Endothelial cell (in vitro differentiated cells): ENCODE measurements at regions not wholly inside any gene's neighbourhood (a gene's known extent, or its start where the extent isn't known, plus 50 kb on each side); places are given as distances from the start of the nearest gene placed in this dataset.

Source experiments
- DNase-seq: peaks from one replicate; pipeline ENCODE4 v3.0.0; 2021; ENCODE audit warnings: low spot score
- H3K27ac Mint-ChIP-seq: one replicate; pipeline ENCODE4 v1.8.0; 2021; ENCODE audit warnings: mixed read lengths, inconsistent platforms; ENCODE audit not compliant: unreplicated experiment
- H3K27me3 Mint-ChIP-seq: one replicate; pipeline ENCODE4 v1.8.0; 2021; ENCODE audit warnings: mild to moderate bottlenecking, moderate library complexity, mixed read lengths, inconsistent platforms; ENCODE audit not compliant: unreplicated experiment
- H3K36me3 Mint-ChIP-seq: one replicate; pipeline ENCODE4 v1.8.0; 2021; ENCODE audit warnings: mild to moderate bottlenecking, low read depth, mixed read lengths, inconsistent platforms; ENCODE audit not compliant: unreplicated experiment
- H3K4me1 Mint-ChIP-seq: one replicate; pipeline ENCODE4 v1.8.0; 2021; ENCODE audit warnings: mild to moderate bottlenecking, mixed read lengths, inconsistent platforms; ENCODE audit not compliant: unreplicated experiment
- H3K4me3 Mint-ChIP-seq: one replicate; pipeline ENCODE4 v1.8.0; 2021; ENCODE audit warnings: mild to moderate bottlenecking, mixed read lengths, inconsistent platforms; ENCODE audit not compliant: unreplicated experiment
- H3K9me3 Mint-ChIP-seq: one replicate; pipeline ENCODE4 v1.8.0; 2021; ENCODE audit warnings: mixed read lengths, inconsistent platforms; ENCODE audit not compliant: unreplicated experiment
- CTCF ChIP-seq: fragments of 200-600 bp; sonication (generic); IDR thresholded peaks from one replicate; pipeline ENCODE4 v1.5.0; 2021; ENCODE audit warnings: antibody characterized with exemption; ENCODE audit not compliant: unreplicated experiment

- Mint-ChIP-seq H3K27ac (no peak overlapping the region), H3K36me3 (no peaks in the 10 kb centered on the region), H3K4me3 (no peak overlapping the region), H3K27me3 (no peaks in the 10 kb centered on the region), H3K9me3 (no peaks in the 10 kb centered on the region), H3K4me1 (peaks cover under 1% of the 10 kb centered on the region)
- no peak for DNase-seq
- TF ChIP-seq CTCF, result no peak
Measured at GRCh38 chr4:59091146-59092142, 1981.3 kb upstream of the IGFBP7 start.

GRCh38 chr4:59094505-59094904 lies 1984.3 kb upstream of the IGFBP7 start:
- Mint-ChIP-seq H3K27ac (no peak overlapping the region), H3K9me3 (no peaks in the 10 kb centered on the region), H3K27me3 (no peaks in the 10 kb centered on the region), H3K4me1 (peaks cover 2% of the 10 kb centered on the region), H3K36me3 (no peaks in the 10 kb centered on the region), H3K4me3 (no peak overlapping the region)
- DNase-seq, result no peak
- TF ChIP-seq CTCF, result no peak

GRCh38 chr4:59102311-59102710 lies 1992.1 kb upstream of the IGFBP7 start:
- Mint-ChIP-seq H3K36me3 (no peaks in the 10 kb centered on the region), H3K9me3 (no peaks in the 10 kb centered on the region), H3K4me1 (no peaks in the 10 kb centered on the region), H3K4me3 (no peak overlapping the region), H3K27me3 (no peaks in the 10 kb centered on the region), H3K27ac (no peak overlapping the region)
- TF ChIP-seq CTCF, result no peak
- no peak for DNase-seq

- Mint-ChIP-seq H3K4me1 (peaks cover 15% of the 10 kb centered on the region), H3K4me3 (no peak overlapping the region), H3K36me3 (no peaks in the 10 kb centered on the region), H3K27ac (no peak overlapping the region), H3K9me3 (no peaks in the 10 kb centered on the region), H3K27me3 (no peaks in the 10 kb centered on the region)
- DNase-seq, result no peak
- TF ChIP-seq CTCF, result no peak
Measured at GRCh38 chr4:59120287-59120814, 2010.2 kb upstream of the IGFBP7 start.

- no peaks in the 10 kb centered on the region for H3K27me3 Mint-ChIP-seq
- peaks cover 12% of the 10 kb centered on the region for H3K4me1 Mint-ChIP-seq
- no peaks in the 10 kb centered on the region for H3K9me3 Mint-ChIP-seq
- H3K27ac Mint-ChIP-seq, result no peak overlapping the region
- H3K4me3 Mint-ChIP-seq, result no peak overlapping the region
- TF ChIP-seq CTCF, result no peak
- H3K36me3 Mint-ChIP-seq, result no peaks in the 10 kb centered on the region
- DNase-seq, result no peak
Measured at GRCh38 chr4:59122626-59123025, 2012.4 kb upstream of the IGFBP7 start.
